Peyer's patch (tissue), 4 donors: ENCODE measurements at regions not wholly inside any gene's neighbourhood (a gene's known extent, or its start where the extent isn't known, plus 50 kb on each side); places are given as distances from the start of the nearest gene placed in this dataset.

ENCODE experiments used
- DNase-seq, 3 donors: peaks; one replicate each; pipeline ENCODE4 v3.0.0-alpha.2; 2017 to 2019
- H3K27ac ChIP-seq, 4 donors: fragments of 200-600 bp; sonication (generic); one replicate each; pipeline ENCODE4 v1.5.1; 2016 to 2019
- H3K27me3 ChIP-seq, 2 donors: fragments of 200-600 bp; sonication (generic); one replicate each; pipeline ENCODE4 v1.5.1; 2019
- H3K36me3 ChIP-seq, 3 donors: fragments of 200-600 bp; sonication (generic); one replicate each; pipeline ENCODE4 v1.5.1; 2016 to 2019
- H3K4me1 ChIP-seq, 4 donors: fragments of 200-600 bp; sonication (generic); one replicate each; pipeline ENCODE4 v1.5.1; 2016 to 2019
- H3K4me3 ChIP-seq, 4 donors: fragments of 200-600 bp; sonication (generic); 1 replicate in 3 of 4; 2 replicates in 1 of 4; pipeline ENCODE4 v1.5.1; 2016 to 2019; ENCODE audit warnings: mild to moderate bottlenecking in 1 of 4
- H3K9me3 ChIP-seq, 4 donors: fragments of 200-600 bp; sonication (generic); one replicate each; pipeline ENCODE4 v1.5.1; 2016 to 2019; ENCODE audit warnings: mild to moderate bottlenecking in 1 of 4
- CTCF ChIP-seq, 6 experiments: fragments of 450-650 bp in 4 of 6; fragments of 200-600 bp in 2 of 6; sonication (generic) in 1 of 6; IDR thresholded peaks; one replicate each; pipeline ENCODE4 v1.5.1; 2017 to 2019; ENCODE audit warnings: antibody characterized with exemption in 6 of 6, mild to moderate bottlenecking in 3 of 6, moderate library complexity in 1 of 6
- POLR2A ChIP-seq, 2 donors: fragments of 450-650 bp; IDR thresholded peaks; one replicate each; pipeline ENCODE4 v1.5.1; 2017; ENCODE audit warnings: antibody characterized with exemption in 2 of 2, mild to moderate bottlenecking in 2 of 2, moderate library complexity in 2 of 2

- H3K36me3 ChIP-seq = no peaks in the 10 kb centered on the region
Observed at GRCh38 chr13:62040806-62041205, 625.2 kb upstream of the PCDH20 start.

DNA sequence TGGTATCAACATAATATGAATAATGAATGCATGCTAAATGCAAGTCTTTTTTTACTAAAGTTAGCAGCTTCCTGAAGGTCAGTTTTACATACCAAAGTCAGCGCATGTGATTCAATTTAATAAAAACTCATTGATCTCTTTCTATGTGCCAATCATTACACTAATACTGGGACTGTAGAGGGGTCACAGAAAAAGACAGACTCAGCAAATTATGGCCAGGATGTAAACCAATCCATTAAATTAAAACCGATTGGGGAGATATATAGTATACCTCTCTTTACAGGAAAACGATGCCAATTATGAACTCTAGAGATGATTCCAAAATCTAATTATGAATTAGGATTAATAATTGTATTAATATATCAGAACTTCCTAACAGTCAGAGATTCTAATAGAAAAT is 624.4 kb upstream of the PCDH20 start:
- H3K9me3 ChIP-seq = no peaks in the 10 kb centered on the region
- H3K36me3 ChIP-seq = no peaks in the 10 kb centered on the region
- no peak for DNase-seq
- no peaks in the 10 kb centered on the region for H3K4me1 ChIP-seq
- H3K4me3 ChIP-seq = no peak overlapping the region
- no peaks in the 10 kb centered on the region for H3K27me3 ChIP-seq
- no peak overlapping the region for H3K27ac ChIP-seq
- TF ChIP-seq POLR2A (IDR thresholded peaks at IDR 0.05) (no peak), CTCF (IDR thresholded peaks at IDR 0.05) (no peak)

More at GRCh38 chr13:62040806-62041205, 625.2 kb upstream of the PCDH20 start:
- TF ChIP-seq POLR2A (IDR thresholded peaks at IDR 0.05) = no peak
- no peak for TF ChIP-seq CTCF (IDR thresholded peaks at IDR 0.05)
- H3K9me3 ChIP-seq = no peaks in the 10 kb centered on the region
- H3K4me1 ChIP-seq = no peaks in the 10 kb centered on the region
- no peaks in the 10 kb centered on the region for H3K27me3 ChIP-seq
- no peak overlapping the region for H3K27ac ChIP-seq
- no peak overlapping the region for H3K4me3 ChIP-seq
- DNase-seq = no peak

- H3K4me1 ChIP-seq = no peaks in the 10 kb centered on the region
- H3K9me3 ChIP-seq = no peaks in the 10 kb centered on the region
- H3K36me3 ChIP-seq = no peaks in the 10 kb centered on the region
- no peak overlapping the region for H3K4me3 ChIP-seq
- H3K27me3 ChIP-seq = no peaks in the 10 kb centered on the region
- DNase-seq = no peak
- H3K27ac ChIP-seq = no peak overlapping the region
- no peak for TF ChIP-seq POLR2A (IDR thresholded peaks at IDR 0.05)
- no peak for TF ChIP-seq CTCF (IDR thresholded peaks at IDR 0.05)
Observed at GRCh38 chr13:62038214-62038613, 622.6 kb upstream of the PCDH20 start.

- H3K4me3 ChIP-seq = no peak overlapping the region
- H3K4me1 ChIP-seq = no peaks in the 10 kb centered on the region
Observed at GRCh38 chr13:62035981-62036380, 620.3 kb upstream of the PCDH20 start.

DNA sequence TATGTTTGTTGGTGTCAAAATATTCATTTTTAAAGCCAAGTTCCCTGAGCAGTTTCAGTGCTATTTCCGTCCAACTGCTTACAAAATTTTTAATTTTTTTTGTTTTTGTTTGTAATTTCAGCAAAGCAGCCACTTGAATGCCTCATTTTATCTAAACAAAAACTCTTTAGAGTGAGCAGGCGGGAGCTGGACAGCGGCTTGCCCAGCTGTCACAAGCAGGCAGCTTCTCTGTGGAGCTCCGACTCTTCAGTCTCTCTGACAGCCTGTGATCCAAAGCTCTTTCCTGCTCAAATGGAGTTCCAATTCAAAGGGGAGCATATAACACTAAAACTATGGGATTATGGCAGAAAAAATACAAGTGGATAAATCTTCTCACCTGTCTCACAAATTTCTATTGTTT is 618.3 kb upstream of the PCDH20 start:
- no peak for DNase-seq
- no peaks in the 10 kb centered on the region for H3K9me3 ChIP-seq
- H3K27ac ChIP-seq = no peak overlapping the region
- H3K4me1 ChIP-seq = no peaks in the 10 kb centered on the region
- TF ChIP-seq POLR2A (IDR thresholded peaks at IDR 0.05) = no peak
- TF ChIP-seq CTCF (IDR thresholded peaks at IDR 0.05) = no peak
- no peak overlapping the region for H3K4me3 ChIP-seq
- H3K27me3 ChIP-seq = no peaks in the 10 kb centered on the region
- H3K36me3 ChIP-seq = no peaks in the 10 kb centered on the region

More at GRCh38 chr13:62035981-62036380, 620.3 kb upstream of the PCDH20 start:
- no peak for DNase-seq
- no peak for TF ChIP-seq POLR2A (IDR thresholded peaks at IDR 0.05)
- TF ChIP-seq CTCF (IDR thresholded peaks at IDR 0.05) = no peak
- H3K27me3 ChIP-seq = no peaks in the 10 kb centered on the region
- H3K27ac ChIP-seq = no peak overlapping the region
- H3K9me3 ChIP-seq = no peaks in the 10 kb centered on the region
- no peaks in the 10 kb centered on the region for H3K36me3 ChIP-seq

GRCh38 chr13:62022369-62022768 is 606.7 kb upstream of the PCDH20 start:
- Histone ChIP-seq H3K4me3 (no peak overlapping the region), H3K9me3 (no peaks in the 10 kb centered on the region), H3K27me3 (no peaks in the 10 kb centered on the region), H3K36me3 (no peaks in the 10 kb centered on the region), H3K4me1 (no peaks in the 10 kb centered on the region), H3K27ac (no peak overlapping the region)
- TF ChIP-seq CTCF (IDR thresholded peaks at IDR 0.05) (no peak), POLR2A (IDR thresholded peaks at IDR 0.05) (no peak)
- DNase-seq = no peak
